Liver (tissue), 3 donors: ENCODE measurements at regions not wholly inside any gene's neighbourhood (a gene's known extent, or its start where the extent isn't known, plus 50 kb on each side); places are given as distances from the start of the nearest gene placed in this dataset.

Experiments used
- CTCF ChIP-seq: fragments of 150-350 bp; IDR thresholded peaks from 2 replicates; pipeline ENCODE4 v1.5.1; 2017; ENCODE audit warnings: improper control_type of control experiment, low read depth, low read length; ENCODE audit not compliant: missing input control
- EGR1 ChIP-seq, 2 donors: IDR thresholded peaks; 2 replicates each; pipeline ENCODE4 v1.6.1; 2016 to 2018; ENCODE audit warnings: antibody characterized with exemption in 2 of 2, low read depth in 2 of 2
- FOXA1 ChIP-seq: IDR thresholded peaks from 2 replicates; pipeline ENCODE4 v1.6.1; 2016; ENCODE audit warnings: antibody characterized with exemption
- GABPA ChIP-seq, 2 donors: IDR thresholded peaks in 1 of 2; conservative IDR thresholded peaks in 1 of 2; 2 replicates each; pipeline ENCODE4 v1.6.1; 2016; ENCODE audit warnings: antibody characterized with exemption in 2 of 2, mild to moderate bottlenecking in 1 of 2, moderate library complexity in 1 of 2
- HNF4G ChIP-seq: IDR thresholded peaks from 2 replicates; pipeline ENCODE4 v1.6.1; 2016; ENCODE audit warnings: antibody characterized with exemption
- JUND ChIP-seq, 2 donors: IDR thresholded peaks; 2 replicates each; pipeline ENCODE4 v1.6.1; 2016; ENCODE audit warnings: antibody characterized with exemption in 2 of 2
- NR2F2 ChIP-seq: IDR thresholded peaks from 2 replicates; pipeline ENCODE4 v1.6.1; 2016; ENCODE audit warnings: antibody characterized with exemption
- RAD21 ChIP-seq, 2 donors: IDR thresholded peaks; 2 replicates each; pipeline ENCODE4 v1.6.1; 2016; ENCODE audit warnings: antibody characterized with exemption in 2 of 2, mild to moderate bottlenecking in 2 of 2
- REST ChIP-seq: IDR thresholded peaks from 2 replicates; pipeline ENCODE4 v1.6.1; 2016; ENCODE audit warnings: antibody characterized with exemption, mild to moderate bottlenecking
- SP1 ChIP-seq: IDR thresholded peaks from 2 replicates; pipeline ENCODE4 v1.6.1; 2018; ENCODE audit warnings: antibody characterized with exemption, mild to moderate bottlenecking
- TAF1 ChIP-seq: conservative IDR thresholded peaks from 2 replicates; pipeline ENCODE4 v1.6.1; 2016; ENCODE audit warnings: antibody characterized with exemption, mild to moderate bottlenecking
- ZBTB33 ChIP-seq: IDR thresholded peaks from 2 replicates; pipeline ENCODE4 v1.6.1; 2016; ENCODE audit warnings: antibody characterized with exemption
- TF ChIP-seq, protein P1 (sequence below): IDR thresholded peaks from 2 replicates; pipeline ENCODE4 v1.6.1; 2016; ENCODE audit warnings: antibody characterized with exemption
- donor health status: healthy.
- donor health status: healthy.

DNA sequence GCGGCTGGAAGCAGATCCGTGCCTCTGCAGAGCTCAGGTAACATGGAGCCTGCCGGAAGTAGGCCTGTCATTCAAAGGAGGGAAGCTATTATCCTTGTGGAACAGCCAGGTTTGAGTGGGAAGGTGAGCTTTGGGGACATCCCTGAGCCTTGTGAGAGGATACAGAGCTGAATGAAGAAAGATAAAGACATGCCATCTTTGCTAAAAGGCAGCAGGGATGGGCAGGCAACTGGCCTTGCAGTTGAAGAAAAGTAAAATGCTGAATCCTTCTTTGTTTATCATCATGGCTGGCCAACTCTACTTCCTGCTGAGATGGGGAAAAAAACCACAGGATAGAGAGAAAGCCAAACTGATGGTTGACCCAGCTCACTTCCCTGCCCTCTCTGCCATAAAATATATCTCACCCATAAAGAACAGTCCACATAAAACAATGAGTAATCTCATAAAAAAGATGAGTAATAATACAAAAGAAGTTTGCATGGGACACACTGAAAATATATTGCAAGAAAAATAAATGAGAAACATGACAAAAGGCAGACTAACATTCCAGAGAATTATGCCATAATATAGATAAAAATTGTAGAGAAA lies 226.3 kb downstream of the DLEU7 start:
- TF ChIP-seq, protein P1, sequence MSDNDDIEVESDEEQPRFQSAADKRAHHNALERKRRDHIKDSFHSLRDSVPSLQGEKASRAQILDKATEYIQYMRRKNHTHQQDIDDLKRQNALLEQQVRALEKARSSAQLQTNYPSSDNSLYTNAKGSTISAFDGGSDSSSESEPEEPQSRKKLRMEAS, result no peak
- TF ChIP-seq CTCF (no peak), NR2F2 (no peak), GABPA (IDR thresholded peaks at IDR 0.05 in 1 of 2, conservative IDR thresholded peaks at IDR 0.05 in 1 of 2) (no peak), ZBTB33 (no peak), RAD21 (IDR thresholded peaks at IDR 0.05) (no peak), JUND (IDR thresholded peaks at IDR 0.05) (no peak), REST (no peak), EGR1 (IDR thresholded peaks at IDR 0.05; ENCODE audit: low read depth in 2 of 2) (no peak), FOXA1 (no peak), TAF1 (no peak), HNF4G (no peak), SP1 (no peak)
